Kidney epithelial cell (primary cell): ENCODE measurements at regions not wholly inside any gene's neighbourhood (a gene's known extent, or its start where the extent isn't known, plus 50 kb on each side); places are given as distances from the start of the nearest gene placed in this dataset.

Experiments used
- DNase-seq: peaks from one replicate; pipeline ENCODE4 v3.0.0-alpha.2; 2010; ENCODE audit warnings: low read depth
- H3K27me3 ChIP-seq: 2 replicates; pipeline ENCODE4 v1.6.0; 2011; ENCODE audit warnings: low read length; ENCODE audit not compliant: control insufficient read depth, insufficient read depth
- H3K36me3 ChIP-seq: 2 replicates; pipeline ENCODE4 v1.5.1; 2011; ENCODE audit warnings: low read length; ENCODE audit not compliant: control insufficient read depth, insufficient read depth
- H3K4me3 ChIP-seq: 2 replicates; pipeline ENCODE4 v1.5.1; 2011; ENCODE audit warnings: low read depth, mild to moderate bottlenecking, control low read depth, low read length
- TF ChIP-seq, protein P1 (sequence below): IDR thresholded peaks from 2 replicates; pipeline ENCODE4 v1.5.1; 2011; ENCODE audit warnings: mild to moderate bottlenecking, moderate library complexity, low read length, control low read depth, inconsistent platforms; ENCODE audit not compliant: insufficient read depth, poor library complexity, severe bottlenecking

DNA sequence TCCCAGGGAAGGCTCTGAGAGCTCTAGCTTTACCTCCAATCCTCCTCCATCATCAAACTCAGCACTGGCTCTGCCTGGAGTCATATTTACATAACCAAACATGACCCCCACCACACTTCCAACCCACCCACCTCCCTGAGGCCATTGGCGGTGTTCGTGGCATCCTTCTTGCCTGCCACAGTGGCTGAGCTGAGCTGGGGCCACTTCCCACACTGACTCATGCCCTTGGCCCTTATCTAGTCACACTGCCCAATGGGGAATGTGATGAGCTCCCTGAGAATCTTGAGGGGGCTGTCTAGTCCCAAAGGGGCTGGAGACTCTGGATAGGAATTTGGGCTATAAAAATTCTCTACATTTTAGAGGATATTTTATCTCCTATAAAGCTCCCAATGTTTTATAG is 230.9 kb upstream of the IRF2BP2 start:
- no peaks in the 10 kb centered on the region for H3K36me3 ChIP-seq
- no peaks in the 10 kb centered on the region for H3K27me3 ChIP-seq
- TF ChIP-seq, protein P1, sequence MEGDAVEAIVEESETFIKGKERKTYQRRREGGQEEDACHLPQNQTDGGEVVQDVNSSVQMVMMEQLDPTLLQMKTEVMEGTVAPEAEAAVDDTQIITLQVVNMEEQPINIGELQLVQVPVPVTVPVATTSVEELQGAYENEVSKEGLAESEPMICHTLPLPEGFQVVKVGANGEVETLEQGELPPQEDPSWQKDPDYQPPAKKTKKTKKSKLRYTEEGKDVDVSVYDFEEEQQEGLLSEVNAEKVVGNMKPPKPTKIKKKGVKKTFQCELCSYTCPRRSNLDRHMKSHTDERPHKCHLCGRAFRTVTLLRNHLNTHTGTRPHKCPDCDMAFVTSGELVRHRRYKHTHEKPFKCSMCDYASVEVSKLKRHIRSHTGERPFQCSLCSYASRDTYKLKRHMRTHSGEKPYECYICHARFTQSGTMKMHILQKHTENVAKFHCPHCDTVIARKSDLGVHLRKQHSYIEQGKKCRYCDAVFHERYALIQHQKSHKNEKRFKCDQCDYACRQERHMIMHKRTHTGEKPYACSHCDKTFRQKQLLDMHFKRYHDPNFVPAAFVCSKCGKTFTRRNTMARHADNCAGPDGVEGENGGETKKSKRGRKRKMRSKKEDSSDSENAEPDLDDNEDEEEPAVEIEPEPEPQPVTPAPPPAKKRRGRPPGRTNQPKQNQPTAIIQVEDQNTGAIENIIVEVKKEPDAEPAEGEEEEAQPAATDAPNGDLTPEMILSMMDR, result no peak
- DNase-seq, result no peak
- no peak overlapping the region for H3K4me3 ChIP-seq

DNA sequence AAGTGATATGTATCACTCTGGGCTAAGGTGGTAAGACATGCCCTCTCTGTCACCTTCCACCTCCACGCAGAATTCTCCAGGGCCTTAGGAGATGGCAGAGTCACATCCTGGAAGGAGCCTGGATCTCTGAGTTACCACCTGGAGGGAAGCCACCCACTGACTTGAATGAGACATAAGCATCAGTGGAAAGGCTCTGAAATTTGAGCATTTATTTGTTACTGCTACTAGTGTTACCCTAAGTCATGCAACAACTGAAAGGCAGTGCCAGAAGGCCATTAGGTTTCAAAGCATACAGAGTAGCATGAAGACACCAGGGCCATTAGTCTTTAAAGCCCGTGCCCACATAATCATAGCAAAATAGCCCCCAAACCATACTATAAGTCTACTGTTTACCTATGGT is 230.3 kb upstream of the IRF2BP2 start:
- TF ChIP-seq, protein P1, result no peak
- Histone ChIP-seq H3K4me3 (no peak overlapping the region), H3K36me3 (no peaks in the 10 kb centered on the region), H3K27me3 (no peaks in the 10 kb centered on the region)
- DNase-seq, result no peak

DNA sequence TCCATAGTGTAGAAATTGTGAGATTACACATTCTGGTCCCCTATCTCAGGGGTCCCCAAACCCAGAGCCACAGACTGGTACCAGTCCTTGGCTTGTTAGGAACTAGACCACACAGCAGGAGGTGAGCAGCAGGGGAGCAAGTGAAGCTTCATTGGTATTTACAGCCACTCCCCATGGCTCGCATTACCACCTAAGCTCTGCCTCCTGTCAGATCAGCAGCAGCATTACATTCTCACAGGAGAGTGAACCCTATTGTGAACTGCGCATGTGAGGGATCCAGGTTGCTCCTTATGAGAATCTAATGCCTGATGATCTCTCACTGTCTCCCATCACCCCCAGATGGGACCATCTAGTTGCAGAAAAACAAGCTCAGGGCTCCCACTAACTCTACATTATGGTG is 229.7 kb upstream of the IRF2BP2 start:
- H3K27me3 ChIP-seq, result no peaks in the 10 kb centered on the region
- TF ChIP-seq, protein P1, result no peak
- DNase-seq, result no peak
- H3K36me3 ChIP-seq, result no peaks in the 10 kb centered on the region
- H3K4me3 ChIP-seq, result no peak overlapping the region

- Histone ChIP-seq H3K36me3 (no peaks in the 10 kb centered on the region), H3K27me3 (no peaks in the 10 kb centered on the region), H3K4me3 (no peak overlapping the region)
- no peak for DNase-seq
- TF ChIP-seq, protein P1, result no peak
Measured at GRCh38 chr1:234838820-234839219, 228.8 kb upstream of the IRF2BP2 start.

DNA sequence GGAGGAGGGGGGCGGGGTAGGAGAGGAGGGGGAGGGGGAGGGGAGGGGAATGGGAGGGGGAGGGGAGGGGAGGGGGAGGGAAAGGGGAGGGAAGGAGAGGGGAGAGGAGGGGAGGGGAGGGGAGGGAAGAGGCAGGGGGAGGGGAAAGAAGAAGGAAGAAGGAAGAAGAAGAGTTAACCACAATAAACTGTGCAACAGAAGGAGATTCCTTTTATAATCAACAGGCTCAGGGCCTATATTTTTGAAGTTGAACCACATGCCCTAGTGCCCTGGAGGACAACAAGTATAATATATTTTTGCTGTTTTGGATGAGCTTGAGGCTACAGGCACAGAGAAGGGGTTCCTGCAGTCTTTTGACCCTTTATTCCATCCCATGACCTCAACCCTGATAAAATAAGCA is 228.2 kb upstream of the IRF2BP2 start:
- no peaks in the 10 kb centered on the region for H3K27me3 ChIP-seq
- H3K36me3 ChIP-seq, result no peaks in the 10 kb centered on the region
- TF ChIP-seq, protein P1, result no peak

GRCh38 chr1:234837713-234838112 is 227.7 kb upstream of the IRF2BP2 start:
- Histone ChIP-seq H3K27me3 (no peaks in the 10 kb centered on the region), H3K4me3 (no peak overlapping the region), H3K36me3 (no peaks in the 10 kb centered on the region)
- TF ChIP-seq, protein P1, result no peak
- no peak for DNase-seq

More for the DNA sequence above, 228.2 kb upstream of the IRF2BP2 start:
- no peak overlapping the region for H3K4me3 ChIP-seq
- no peak for DNase-seq
